D721Med (cell line): ENCODE measurements at regions not wholly inside any gene's neighbourhood (a gene's known extent, or its start where the extent isn't known, plus 50 kb on each side); places are given as distances from the start of the nearest gene placed in this dataset.

Experiments used
- DNase-seq: peaks from one replicate; pipeline ENCODE4 v3.0.0; 2011; ENCODE audit warnings: low spot score; ENCODE audit not compliant: insufficient read length
- FAIRE-seq: peaks from 2 replicates; lab custom pipeline; 2011; peaks lifted over from hg19 to GRCh38; lab: Jason Lieb, UNC
- TF ChIP-seq, protein P1 (sequence below): IDR thresholded peaks from 2 replicates; pipeline ENCODE4 v1.5.1; 2012; ENCODE audit warnings: mild to moderate bottlenecking, control low read depth; ENCODE audit not compliant: insufficient read depth; ENCODE audit errors: missing control alignments

DNA sequence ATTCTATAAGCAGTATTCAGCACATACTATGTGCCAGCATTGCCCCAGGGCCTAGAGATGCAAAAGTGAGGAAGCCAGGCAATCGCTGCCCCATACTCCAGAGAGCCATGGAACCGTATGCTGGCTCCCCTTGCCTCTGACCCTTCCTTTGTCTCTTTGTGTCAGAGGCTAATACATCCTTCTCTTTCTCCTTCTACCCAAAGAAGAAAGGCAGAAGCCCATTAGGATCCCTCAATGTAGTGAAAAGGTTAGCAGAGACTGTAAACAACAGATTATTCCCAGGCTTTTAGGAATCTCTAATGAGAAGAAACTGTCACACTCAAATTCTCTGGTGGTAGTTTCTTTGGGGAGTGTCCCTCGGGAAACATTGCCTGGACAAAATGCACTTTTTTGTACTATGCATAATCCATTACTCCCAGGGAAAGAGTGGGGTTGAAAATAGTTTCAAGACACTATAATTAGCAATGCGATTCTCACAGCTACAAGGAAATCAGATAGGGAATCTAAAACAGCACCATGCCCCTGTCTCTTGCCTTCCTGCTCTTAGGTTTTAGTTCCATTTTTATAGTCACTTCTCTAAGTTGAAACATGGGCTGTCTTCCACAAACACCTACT is 325.2 kb upstream of the CNR1 start:
- no peak for DNase-seq
- FAIRE-seq = no peak
- TF ChIP-seq, protein P1, sequence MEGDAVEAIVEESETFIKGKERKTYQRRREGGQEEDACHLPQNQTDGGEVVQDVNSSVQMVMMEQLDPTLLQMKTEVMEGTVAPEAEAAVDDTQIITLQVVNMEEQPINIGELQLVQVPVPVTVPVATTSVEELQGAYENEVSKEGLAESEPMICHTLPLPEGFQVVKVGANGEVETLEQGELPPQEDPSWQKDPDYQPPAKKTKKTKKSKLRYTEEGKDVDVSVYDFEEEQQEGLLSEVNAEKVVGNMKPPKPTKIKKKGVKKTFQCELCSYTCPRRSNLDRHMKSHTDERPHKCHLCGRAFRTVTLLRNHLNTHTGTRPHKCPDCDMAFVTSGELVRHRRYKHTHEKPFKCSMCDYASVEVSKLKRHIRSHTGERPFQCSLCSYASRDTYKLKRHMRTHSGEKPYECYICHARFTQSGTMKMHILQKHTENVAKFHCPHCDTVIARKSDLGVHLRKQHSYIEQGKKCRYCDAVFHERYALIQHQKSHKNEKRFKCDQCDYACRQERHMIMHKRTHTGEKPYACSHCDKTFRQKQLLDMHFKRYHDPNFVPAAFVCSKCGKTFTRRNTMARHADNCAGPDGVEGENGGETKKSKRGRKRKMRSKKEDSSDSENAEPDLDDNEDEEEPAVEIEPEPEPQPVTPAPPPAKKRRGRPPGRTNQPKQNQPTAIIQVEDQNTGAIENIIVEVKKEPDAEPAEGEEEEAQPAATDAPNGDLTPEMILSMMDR = no peak

DNA sequence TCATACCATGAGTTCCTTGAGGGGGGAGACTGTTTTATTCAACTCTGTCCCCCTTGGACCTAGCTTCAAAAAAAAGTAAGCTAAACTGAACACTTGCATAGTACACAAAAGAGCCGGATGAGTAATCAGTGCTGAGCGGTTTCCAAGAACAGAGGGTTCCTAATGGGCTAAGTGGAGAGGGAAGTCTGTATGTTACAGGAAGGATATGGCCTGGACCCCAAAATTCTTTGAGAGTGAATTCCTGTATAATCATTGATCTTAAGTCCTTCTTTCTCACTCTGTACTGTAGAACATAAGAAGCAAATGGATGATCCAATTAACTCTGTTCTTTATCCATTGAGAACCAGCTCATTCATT is 324.7 kb upstream of the CNR1 start:
- DNase-seq (no peak), FAIRE-seq (no peak)
- TF ChIP-seq, protein P1 = no peak

DNA sequence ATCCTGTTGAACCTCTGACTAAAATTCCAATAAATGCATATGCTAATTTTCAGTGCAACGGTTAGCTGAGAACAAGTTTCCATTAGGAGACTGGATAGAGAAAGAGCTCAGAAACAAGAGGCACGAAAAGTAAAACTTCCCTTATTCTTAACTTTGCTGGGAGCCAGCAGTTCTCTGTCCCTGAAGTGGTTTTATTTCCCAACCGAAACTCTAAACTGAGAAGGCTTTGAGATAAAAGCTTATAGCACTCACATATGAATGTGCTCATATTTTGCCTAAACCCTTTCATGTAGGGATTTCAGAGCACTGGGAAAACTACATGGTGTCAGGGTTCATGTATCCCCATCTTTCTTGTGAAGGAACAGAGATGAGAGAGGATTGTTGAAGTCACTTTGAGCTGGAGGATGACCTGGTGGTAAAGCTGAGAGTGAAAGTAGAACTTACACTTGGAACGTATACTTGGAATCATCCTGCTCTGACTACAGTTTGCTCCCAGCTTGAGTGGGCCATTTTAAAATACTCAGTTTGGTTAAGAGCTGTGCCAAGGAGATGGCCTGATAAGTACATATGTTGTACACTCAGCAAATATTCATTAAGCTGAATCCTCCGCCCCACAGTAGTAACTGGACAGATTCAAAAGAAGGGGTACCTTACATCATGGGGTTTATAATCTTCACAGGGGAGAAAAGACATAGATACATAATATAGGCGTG is 324.2 kb upstream of the CNR1 start:
- DNase-seq = no peak
- TF ChIP-seq, protein P1 = no peak
- no peak for FAIRE-seq

DNA sequence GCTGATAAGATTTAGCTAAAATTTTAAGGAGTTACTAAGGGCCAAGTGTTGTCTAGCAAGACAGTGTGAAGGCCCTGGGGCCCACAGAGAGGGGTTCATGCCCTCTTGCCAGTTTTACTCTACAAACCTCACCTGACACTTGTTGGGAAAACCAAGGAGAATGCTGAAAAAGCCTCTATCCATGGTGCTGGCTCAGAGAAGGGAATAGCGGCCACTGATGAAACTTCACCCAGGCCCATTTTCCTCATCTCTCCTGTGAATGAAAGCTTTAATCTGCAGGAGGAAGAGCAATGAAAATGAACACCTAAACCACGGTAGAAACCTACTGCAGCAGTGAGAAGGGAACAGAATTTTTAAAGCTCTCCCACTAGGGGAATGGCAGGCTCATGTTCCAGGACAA is 317.3 kb upstream of the CNR1 start:
- DNase-seq (no peak), FAIRE-seq (no peak)
- TF ChIP-seq, protein P1 = no peak

DNA sequence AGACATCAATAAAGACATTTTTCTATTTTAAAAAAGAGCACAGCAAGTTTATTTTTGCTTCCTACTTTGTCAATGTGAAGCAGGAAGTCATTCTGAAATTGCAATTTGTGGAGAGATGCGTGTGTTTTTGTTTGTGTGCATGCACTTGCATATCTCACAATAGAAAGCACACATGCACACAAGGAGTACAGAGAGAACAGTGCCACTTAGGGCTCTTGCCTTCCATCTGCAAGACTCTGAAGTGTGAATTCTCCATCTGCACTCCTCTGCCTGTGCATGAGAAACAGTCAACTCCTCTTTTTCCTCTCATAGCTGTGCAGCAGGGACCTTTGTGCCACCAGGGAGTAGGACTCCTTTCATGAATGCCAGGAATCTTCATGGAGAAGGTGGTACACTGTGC is 316.3 kb upstream of the CNR1 start:
- no peak for FAIRE-seq

DNA sequence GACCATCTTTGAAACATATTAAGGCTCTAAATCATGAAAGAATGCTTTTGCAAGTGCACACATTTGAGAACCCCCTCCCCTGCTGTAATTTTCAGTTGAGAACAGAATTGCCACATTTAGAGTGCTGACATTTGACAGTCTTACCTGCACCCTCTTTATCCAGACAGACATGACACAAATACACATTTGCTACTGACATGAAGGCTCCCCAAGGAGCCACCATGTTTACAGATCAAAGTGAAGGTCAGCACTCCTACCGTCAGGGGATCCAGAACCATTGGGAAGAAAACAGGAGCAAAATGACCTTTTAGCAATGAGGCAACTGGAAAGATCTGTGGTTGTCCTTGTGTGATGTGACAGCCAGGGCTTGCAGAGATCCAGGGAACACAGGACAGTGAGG is 315.4 kb upstream of the CNR1 start:
- TF ChIP-seq, protein P1 = no peak
- FAIRE-seq (no peak), DNase-seq (no peak)

More for the DNA sequence above, 316.3 kb upstream of the CNR1 start:
- TF ChIP-seq, protein P1 = no peak
- DNase-seq = no peak

DNA sequence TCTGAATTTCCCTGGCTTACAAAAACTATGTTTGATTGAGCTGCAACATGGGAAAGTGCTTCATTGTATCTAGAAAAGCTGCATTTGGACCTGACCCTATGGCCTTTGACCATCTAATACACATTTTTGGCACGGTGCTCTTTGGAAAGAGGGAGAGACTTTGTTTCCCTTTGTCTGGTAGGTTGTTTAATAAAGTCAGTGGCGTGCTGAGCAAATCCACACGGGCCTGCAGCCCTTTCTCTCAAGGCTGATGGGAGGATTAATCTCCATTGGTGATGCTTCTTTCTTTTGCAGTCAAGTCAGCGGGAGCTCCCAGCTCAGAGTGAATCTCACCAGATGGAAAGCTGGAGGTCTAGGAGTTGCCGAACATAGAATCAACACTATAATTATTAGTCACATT is 314.7 kb upstream of the CNR1 start:
- no peak for FAIRE-seq
- TF ChIP-seq, protein P1 = no peak

More for the DNA sequence above, 314.7 kb upstream of the CNR1 start:
- no peak for DNase-seq
